ENCODE measurements at regions not wholly inside any gene's neighbourhood (a gene's known extent, or its start where the extent isn't known, plus 50 kb on each side); places are given as distances from the start of the nearest gene placed in this dataset.

GRCh38 chr14:94679937-94680861 is 68.0 kb downstream of the SERPINA3 start:
- H3K4me1 ChIP-seq: no peaks in the 10 kb centered on the region
- H3K36me3 ChIP-seq: no peaks in the 10 kb centered on the region
- H3K4me3 ChIP-seq: no peak overlapping the region
- H3K27me3 ChIP-seq: no peaks in the 10 kb centered on the region
- TF ChIP-seq CTCF (IDR thresholded peaks at IDR 0.05) (no peak), POLR2A (IDR thresholded peaks at IDR 0.05) (no peak)
- H3K9me3 ChIP-seq: no peaks in the 10 kb centered on the region
- intact Hi-C loops (cut with DNase I; ENCODE audit: low total_unique reads): no loop called here
- H3K27ac ChIP-seq: no peak overlapping the region
- DNase-seq: peak in 1 of 2 donors; percentile 25

GRCh38 chr14:94679106-94679810 is 67.1 kb downstream of the SERPINA3 start:
- TF ChIP-seq CTCF (IDR thresholded peaks at IDR 0.05) (no peak), POLR2A (IDR thresholded peaks at IDR 0.05) (no peak)
- Histone ChIP-seq H3K27me3 (no peaks in the 10 kb centered on the region), H3K9me3 (no peaks in the 10 kb centered on the region), H3K4me3 (no peak overlapping the region), H3K36me3 (no peaks in the 10 kb centered on the region), H3K4me1 (no peaks in the 10 kb centered on the region), H3K27ac (no peak overlapping the region)
- no peak for DNase-seq
- intact Hi-C loops (cut with DNase I; ENCODE audit: low total_unique reads): no loop called here

DNA sequence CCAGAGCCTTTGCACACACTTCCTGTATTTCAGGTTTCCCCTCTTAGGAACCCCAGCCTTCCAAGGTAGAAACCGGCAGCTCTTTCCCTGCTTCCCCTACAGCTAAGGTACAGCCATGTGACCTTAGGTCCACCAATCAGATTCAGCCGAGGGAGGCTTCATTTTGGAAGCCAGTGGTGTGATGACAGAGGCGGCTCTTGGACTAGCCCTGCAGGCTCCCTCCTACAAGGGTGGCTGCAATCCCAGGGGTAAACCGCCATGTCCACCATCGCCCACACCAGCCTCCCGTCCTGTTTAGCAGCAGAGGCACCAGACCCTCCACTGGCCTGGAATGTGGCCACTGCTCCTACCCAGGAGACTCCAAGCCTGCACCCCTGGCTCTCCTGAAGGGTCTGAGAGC is 65.6 kb downstream of the SERPINA3 start:
- Histone ChIP-seq H3K9me3 (no peaks in the 10 kb centered on the region), H3K4me1 (no peaks in the 10 kb centered on the region), H3K27me3 (no peaks in the 10 kb centered on the region), H3K36me3 (no peaks in the 10 kb centered on the region), H3K4me3 (no peak overlapping the region), H3K27ac (no peak overlapping the region)
- no peak for DNase-seq
- TF ChIP-seq POLR2A (IDR thresholded peaks at IDR 0.05) (no peak), CTCF (IDR thresholded peaks at IDR 0.05) (no peak)
- intact Hi-C loops (cut with DNase I; ENCODE audit: low total_unique reads): no loop called here

- H3K36me3 ChIP-seq: no peaks in the 10 kb centered on the region
- H3K27me3 ChIP-seq: no peaks in the 10 kb centered on the region
- TF ChIP-seq CTCF (IDR thresholded peaks at IDR 0.05) (no peak), POLR2A (IDR thresholded peaks at IDR 0.05) (no peak)
- no peak overlapping the region for H3K4me3 ChIP-seq
- intact Hi-C loops (cut with DNase I; ENCODE audit: low total_unique reads): no loop called here
- H3K27ac ChIP-seq: no peak overlapping the region
- no peaks in the 10 kb centered on the region for H3K9me3 ChIP-seq
- no peaks in the 10 kb centered on the region for H3K4me1 ChIP-seq
- DNase-seq: no peak
Measured at GRCh38 chr14:94677213-94677612, 65.0 kb downstream of the SERPINA3 start.
